ENCODE measurements at regions not wholly inside any gene's neighbourhood (a gene's known extent, or its start where the extent isn't known, plus 50 kb on each side); places are given as distances from the start of the nearest gene placed in this dataset.

- no peak overlapping the region for H2AFZ ChIP-seq
- BruUV-seq (replicated peaks): no TSS peak
- no peaks in the 10 kb centered on the region for H3K36me3 ChIP-seq (ENCODE audit: low read depth)
- H3K27me3 ChIP-seq (ENCODE audit: insufficient read depth, low read depth): no peaks in the 10 kb centered on the region
- DNase-seq: no peak
- H3K9me2 ChIP-seq (ENCODE audit: insufficient read depth): no peaks in the 10 kb centered on the region
- H4K20me1 ChIP-seq (ENCODE audit: insufficient read depth): no peaks in the 10 kb centered on the region
- no peak overlapping the region for H3K27ac ChIP-seq
- ChIA-PET POLR2A (ENCODE audit: unreplicated experiment) (no interaction called here), CTCF (no interaction called here)
- no peak overlapping the region for H3K4me2 ChIP-seq
- no peaks in the 10 kb centered on the region for H3K4me1 ChIP-seq (replicated peaks; ENCODE audit: insufficient read depth)
- H3K79me2 ChIP-seq (ENCODE audit: low read depth): no peaks in the 10 kb centered on the region
- H3F3A ChIP-seq (ENCODE audit: insufficient read depth, low read depth): no peaks in the 10 kb centered on the region
- no peaks in the 10 kb centered on the region for H3K9me3 ChIP-seq (ENCODE audit: insufficient read depth, low read depth)
- intact Hi-C loops (cut with micrococcal nuclease; ENCODE audit: unreplicated experiment): no loop called here
- no peak for TF ChIP-seq EZH2 (IDR thresholded peaks at IDR 0.05; ENCODE audit: low read depth)
- TF ChIP-seq, protein P1, sequence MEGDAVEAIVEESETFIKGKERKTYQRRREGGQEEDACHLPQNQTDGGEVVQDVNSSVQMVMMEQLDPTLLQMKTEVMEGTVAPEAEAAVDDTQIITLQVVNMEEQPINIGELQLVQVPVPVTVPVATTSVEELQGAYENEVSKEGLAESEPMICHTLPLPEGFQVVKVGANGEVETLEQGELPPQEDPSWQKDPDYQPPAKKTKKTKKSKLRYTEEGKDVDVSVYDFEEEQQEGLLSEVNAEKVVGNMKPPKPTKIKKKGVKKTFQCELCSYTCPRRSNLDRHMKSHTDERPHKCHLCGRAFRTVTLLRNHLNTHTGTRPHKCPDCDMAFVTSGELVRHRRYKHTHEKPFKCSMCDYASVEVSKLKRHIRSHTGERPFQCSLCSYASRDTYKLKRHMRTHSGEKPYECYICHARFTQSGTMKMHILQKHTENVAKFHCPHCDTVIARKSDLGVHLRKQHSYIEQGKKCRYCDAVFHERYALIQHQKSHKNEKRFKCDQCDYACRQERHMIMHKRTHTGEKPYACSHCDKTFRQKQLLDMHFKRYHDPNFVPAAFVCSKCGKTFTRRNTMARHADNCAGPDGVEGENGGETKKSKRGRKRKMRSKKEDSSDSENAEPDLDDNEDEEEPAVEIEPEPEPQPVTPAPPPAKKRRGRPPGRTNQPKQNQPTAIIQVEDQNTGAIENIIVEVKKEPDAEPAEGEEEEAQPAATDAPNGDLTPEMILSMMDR (conservative IDR thresholded peaks at IDR 0.05): no peak
- H3K4me3 ChIP-seq: no peak overlapping the region
Observed at GRCh38 chr10:4073912-4074311, 288.9 kb upstream of the KLF6 start.

- CTCF ChIA-PET: no interaction called here
- Histone ChIP-seq H3K4me2 (no peak overlapping the region), H3K4me1 (replicated peaks; ENCODE audit: insufficient read depth) (peaks cover 10% of the 10 kb centered on the region), H4K20me1 (ENCODE audit: insufficient read depth) (no peaks in the 10 kb centered on the region), H2AFZ (no peak overlapping the region), H3K79me2 (ENCODE audit: low read depth) (no peaks in the 10 kb centered on the region), H3K9me3 (ENCODE audit: insufficient read depth, low read depth) (no peaks in the 10 kb centered on the region), H3K27ac (no peak overlapping the region), H3K36me3 (ENCODE audit: low read depth) (no peaks in the 10 kb centered on the region), H3K27me3 (ENCODE audit: insufficient read depth, low read depth) (no peaks in the 10 kb centered on the region), H3K9me2 (ENCODE audit: insufficient read depth) (no peaks in the 10 kb centered on the region), H3K4me3 (no peak overlapping the region), H3F3A (ENCODE audit: insufficient read depth, low read depth) (no peaks in the 10 kb centered on the region)
- DNase-seq: no peak
- intact Hi-C loops (cut with micrococcal nuclease; ENCODE audit: unreplicated experiment): no loop called here
- POLR2A ChIA-PET (ENCODE audit: unreplicated experiment): no interaction called here
- BruUV-seq (replicated peaks): no TSS peak
- TF ChIP-seq EZH2 (IDR thresholded peaks at IDR 0.05; ENCODE audit: low read depth): no peak
- TF ChIP-seq, protein P1 (conservative IDR thresholded peaks at IDR 0.05): no peak
Observed at GRCh38 chr10:4070921-4071660, 286.1 kb upstream of the KLF6 start.

DNA sequence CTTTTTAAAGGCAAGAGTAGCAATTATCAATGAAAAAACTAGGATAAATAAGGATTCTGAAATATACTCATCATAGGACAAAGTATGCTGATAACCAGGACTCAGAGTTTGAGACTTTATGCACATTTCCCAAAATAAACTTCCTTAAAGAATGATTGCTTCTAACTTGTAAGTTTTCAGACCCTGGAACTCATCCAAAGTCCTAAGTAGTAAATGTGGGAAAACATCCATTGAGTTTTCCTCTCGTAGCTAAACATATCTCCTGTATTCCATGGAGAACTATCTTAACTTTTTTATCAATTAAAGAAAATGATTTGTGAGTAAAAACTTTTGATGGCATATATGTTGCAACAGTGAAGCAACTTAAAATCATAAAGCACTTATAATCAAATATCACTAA is 285.2 kb upstream of the KLF6 start:
- Histone ChIP-seq H3K4me3 (no peak overlapping the region), H3K4me1 (replicated peaks; ENCODE audit: insufficient read depth) (peaks cover 10% of the 10 kb centered on the region), H3K9me2 (ENCODE audit: insufficient read depth) (no peaks in the 10 kb centered on the region), H3K9me3 (ENCODE audit: insufficient read depth, low read depth) (no peaks in the 10 kb centered on the region), H3K79me2 (ENCODE audit: low read depth) (no peaks in the 10 kb centered on the region), H4K20me1 (ENCODE audit: insufficient read depth) (no peaks in the 10 kb centered on the region), H3K36me3 (ENCODE audit: low read depth) (no peaks in the 10 kb centered on the region), H2AFZ (no peak overlapping the region), H3K4me2 (no peak overlapping the region), H3K27me3 (ENCODE audit: insufficient read depth, low read depth) (no peaks in the 10 kb centered on the region), H3F3A (ENCODE audit: insufficient read depth, low read depth) (no peaks in the 10 kb centered on the region), H3K27ac (no peak overlapping the region)
- CTCF ChIA-PET: no interaction called here
- DNase-seq: no peak
- intact Hi-C loops (cut with micrococcal nuclease; ENCODE audit: unreplicated experiment): no loop called here
- POLR2A ChIA-PET (ENCODE audit: unreplicated experiment): no interaction called here
- BruUV-seq (replicated peaks): no TSS peak
- TF ChIP-seq, protein P1 (conservative IDR thresholded peaks at IDR 0.05): no peak
- no peak for TF ChIP-seq EZH2 (IDR thresholded peaks at IDR 0.05; ENCODE audit: low read depth)
